ENCODE measurements at regions not wholly inside any gene's neighbourhood (a gene's known extent, or its start where the extent isn't known, plus 50 kb on each side); places are given as distances from the start of the nearest gene placed in this dataset.

DNA sequence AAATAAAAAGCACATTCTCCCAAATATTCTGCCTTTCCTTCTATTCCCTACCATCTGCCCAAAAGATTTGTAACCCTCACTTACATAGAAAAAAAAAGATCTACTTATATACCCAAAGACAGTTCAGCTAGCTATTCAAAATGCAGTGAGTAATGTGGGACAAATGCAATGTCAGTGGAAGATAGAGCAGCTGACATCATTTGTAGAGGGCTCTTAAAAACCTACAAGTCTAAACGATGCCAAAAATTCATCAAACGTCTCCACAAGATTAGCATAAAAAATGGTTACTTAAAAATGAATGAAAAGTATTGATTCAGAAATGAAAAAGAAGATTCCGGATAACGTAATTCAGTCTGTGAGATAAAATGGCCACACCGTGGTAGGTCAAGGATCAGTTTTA is 96.5 kb downstream of the ASB9 start:
- TF ChIP-seq, protein P1, sequence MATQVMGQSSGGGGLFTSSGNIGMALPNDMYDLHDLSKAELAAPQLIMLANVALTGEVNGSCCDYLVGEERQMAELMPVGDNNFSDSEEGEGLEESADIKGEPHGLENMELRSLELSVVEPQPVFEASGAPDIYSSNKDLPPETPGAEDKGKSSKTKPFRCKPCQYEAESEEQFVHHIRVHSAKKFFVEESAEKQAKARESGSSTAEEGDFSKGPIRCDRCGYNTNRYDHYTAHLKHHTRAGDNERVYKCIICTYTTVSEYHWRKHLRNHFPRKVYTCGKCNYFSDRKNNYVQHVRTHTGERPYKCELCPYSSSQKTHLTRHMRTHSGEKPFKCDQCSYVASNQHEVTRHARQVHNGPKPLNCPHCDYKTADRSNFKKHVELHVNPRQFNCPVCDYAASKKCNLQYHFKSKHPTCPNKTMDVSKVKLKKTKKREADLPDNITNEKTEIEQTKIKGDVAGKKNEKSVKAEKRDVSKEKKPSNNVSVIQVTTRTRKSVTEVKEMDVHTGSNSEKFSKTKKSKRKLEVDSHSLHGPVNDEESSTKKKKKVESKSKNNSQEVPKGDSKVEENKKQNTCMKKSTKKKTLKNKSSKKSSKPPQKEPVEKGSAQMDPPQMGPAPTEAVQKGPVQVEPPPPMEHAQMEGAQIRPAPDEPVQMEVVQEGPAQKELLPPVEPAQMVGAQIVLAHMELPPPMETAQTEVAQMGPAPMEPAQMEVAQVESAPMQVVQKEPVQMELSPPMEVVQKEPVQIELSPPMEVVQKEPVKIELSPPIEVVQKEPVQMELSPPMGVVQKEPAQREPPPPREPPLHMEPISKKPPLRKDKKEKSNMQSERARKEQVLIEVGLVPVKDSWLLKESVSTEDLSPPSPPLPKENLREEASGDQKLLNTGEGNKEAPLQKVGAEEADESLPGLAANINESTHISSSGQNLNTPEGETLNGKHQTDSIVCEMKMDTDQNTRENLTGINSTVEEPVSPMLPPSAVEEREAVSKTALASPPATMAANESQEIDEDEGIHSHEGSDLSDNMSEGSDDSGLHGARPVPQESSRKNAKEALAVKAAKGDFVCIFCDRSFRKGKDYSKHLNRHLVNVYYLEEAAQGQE (IDR thresholded peaks at IDR 0.05; ENCODE audit: insufficient replicate concordance, low read depth): no peak
- TF ChIP-seq, protein P2, sequence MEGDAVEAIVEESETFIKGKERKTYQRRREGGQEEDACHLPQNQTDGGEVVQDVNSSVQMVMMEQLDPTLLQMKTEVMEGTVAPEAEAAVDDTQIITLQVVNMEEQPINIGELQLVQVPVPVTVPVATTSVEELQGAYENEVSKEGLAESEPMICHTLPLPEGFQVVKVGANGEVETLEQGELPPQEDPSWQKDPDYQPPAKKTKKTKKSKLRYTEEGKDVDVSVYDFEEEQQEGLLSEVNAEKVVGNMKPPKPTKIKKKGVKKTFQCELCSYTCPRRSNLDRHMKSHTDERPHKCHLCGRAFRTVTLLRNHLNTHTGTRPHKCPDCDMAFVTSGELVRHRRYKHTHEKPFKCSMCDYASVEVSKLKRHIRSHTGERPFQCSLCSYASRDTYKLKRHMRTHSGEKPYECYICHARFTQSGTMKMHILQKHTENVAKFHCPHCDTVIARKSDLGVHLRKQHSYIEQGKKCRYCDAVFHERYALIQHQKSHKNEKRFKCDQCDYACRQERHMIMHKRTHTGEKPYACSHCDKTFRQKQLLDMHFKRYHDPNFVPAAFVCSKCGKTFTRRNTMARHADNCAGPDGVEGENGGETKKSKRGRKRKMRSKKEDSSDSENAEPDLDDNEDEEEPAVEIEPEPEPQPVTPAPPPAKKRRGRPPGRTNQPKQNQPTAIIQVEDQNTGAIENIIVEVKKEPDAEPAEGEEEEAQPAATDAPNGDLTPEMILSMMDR (IDR thresholded peaks at IDR 0.05; ENCODE audit: insufficient read depth, low read length): no peak
